ENCODE measurements at regions not wholly inside any gene's neighbourhood (a gene's known extent, or its start where the extent isn't known, plus 50 kb on each side); places are given as distances from the start of the nearest gene placed in this dataset.

DNA sequence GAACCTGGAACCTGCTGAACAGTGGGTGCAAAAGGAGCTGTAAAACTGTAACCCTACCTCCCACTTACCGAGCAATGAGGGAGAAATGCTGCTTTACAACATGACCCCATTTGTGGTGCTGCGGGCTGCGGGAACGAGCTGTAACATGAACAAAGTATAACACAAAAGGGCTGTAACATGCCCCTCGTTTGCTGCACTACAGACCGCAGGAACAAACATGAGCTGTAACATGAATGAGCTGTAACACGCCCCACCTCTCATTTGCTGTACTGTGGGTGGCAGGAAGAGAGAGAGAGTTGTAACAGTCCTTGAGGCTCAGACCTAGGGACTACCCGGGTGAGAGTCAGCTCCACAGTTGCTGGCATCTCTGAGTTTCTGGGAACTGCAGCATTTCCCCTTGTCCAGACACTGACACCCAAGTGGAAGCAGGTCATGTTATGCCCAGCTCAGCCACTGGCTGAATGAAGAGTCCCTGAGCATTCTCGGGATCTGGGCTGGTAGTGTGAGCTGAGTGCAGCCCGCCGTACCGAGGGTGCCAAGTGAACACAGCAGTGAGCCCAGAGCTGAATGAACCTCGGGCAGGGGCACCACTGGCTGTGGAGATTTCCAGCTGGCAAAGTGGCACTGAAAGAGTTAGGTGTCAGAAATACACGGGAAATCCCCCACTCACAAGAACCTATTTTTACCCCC lies 1385.3 kb upstream of the SPRY2 start:
- no peak for FAIRE-seq

DNA sequence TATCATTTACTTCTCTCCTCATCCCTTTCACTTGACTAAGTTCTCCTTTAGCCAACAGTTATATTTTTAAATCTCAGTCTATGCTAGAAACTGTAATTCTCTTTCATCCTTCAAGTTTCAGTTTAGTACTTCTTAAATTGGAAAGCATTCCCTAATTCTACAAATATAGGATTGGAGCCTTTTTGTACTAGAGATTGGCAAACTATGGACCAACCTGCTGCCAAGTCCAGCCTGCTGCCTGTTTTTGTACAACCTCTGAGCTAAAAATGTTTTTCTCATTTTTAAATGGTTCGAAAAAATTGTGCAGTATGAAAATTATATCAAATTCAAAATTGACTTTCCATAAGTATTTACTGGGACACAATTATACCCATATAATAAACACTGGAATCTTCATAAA lies 1381.5 kb upstream of the SPRY2 start:
- no peak for FAIRE-seq

DNA sequence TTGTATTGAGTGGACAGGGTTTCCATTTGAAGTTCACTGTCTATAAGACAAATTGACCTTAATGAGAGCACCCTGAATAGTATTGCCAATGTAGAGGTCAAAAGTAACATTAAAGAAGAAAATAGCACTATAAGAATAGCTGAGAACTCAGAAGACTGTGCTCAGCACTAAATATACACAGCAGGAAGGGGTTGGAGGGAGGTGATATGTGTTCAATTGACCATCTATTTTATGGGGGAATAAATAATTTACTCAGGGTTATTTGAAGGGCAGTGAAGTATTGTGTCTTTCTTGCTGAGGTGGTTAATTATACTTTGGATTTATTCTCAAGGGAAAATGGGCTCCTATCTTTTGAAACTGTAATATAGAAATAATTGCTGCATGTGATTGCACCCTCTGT lies 1380.5 kb upstream of the SPRY2 start:
- no peak for FAIRE-seq

DNA sequence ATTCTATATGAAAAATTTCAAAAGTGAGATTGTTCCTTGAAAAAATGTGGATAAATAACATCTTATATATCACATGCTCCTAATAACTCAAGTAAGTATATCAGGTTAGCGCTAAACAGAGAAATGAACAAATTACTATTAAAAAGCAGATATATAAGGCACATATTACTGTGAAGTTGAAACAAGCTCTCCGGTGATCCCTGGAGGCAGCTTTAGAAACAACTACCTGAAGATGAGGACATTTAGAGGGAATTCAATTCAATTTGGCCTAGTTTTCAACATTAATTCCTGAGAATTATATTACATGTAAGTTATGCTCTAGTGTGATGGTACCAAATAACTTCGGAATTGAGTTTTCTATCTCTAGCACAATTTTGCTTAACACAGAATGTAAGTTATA lies 1373.6 kb upstream of the SPRY2 start:
- no peak for FAIRE-seq

DNA sequence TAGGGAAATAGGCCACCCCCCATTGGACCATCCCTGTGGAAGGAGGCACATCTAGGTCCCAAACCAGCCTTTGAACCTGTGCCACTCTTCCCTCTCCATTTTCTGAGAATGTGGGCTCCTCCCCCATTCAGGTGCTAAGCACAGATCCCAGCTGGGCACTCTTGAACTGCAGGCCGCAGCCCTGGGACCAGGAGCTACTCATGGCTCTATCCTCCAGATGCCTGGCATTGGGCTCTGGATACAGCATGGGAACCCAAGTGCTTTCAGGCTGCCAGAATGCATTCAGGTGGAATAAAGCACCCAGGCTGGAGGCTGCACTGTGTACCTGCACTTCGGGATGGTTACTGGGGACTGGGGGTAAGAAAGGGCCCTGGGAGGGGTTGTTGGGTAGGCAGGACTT lies 1372.3 kb upstream of the SPRY2 start:
- no peak for FAIRE-seq

DNA sequence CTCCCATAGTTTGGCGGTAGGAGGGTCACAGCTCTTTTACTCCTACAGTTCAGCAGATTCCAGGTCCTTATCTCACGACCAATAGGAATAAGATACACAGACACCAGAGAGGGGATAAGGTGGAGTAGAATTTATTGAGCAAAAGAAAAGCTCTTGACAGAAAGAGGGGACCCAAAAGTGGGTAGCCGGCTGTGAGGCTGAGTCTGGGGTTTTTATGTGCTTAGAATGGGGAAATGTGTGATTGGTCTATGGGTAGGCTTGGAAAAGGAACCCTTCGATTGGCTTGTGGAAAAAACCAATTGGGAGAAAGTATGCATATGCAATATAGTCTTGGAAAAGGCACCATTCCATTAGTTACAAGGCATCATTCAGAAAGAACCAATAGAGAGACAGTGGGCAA lies 1356.9 kb upstream of the SPRY2 start:
- no peak for FAIRE-seq

DNA sequence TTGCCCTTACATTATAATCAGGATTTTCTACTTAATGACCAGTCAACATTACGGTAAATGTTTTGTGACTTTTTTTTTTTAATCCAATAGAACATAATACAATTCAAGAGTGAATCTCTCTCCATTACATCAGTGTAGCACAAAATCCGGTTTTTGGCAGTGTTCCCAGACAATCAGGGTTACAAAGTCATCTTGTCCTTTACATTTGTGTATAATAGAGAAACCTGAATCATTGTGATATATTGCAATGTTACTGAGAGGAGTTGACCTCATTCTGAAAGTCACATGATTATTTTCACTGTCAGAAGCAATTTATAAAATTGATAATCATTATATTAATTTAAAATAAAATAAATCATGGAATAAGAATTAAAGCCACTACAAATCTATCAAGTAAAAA lies 1346.0 kb upstream of the SPRY2 start:
- FAIRE-seq: no peak

DNA sequence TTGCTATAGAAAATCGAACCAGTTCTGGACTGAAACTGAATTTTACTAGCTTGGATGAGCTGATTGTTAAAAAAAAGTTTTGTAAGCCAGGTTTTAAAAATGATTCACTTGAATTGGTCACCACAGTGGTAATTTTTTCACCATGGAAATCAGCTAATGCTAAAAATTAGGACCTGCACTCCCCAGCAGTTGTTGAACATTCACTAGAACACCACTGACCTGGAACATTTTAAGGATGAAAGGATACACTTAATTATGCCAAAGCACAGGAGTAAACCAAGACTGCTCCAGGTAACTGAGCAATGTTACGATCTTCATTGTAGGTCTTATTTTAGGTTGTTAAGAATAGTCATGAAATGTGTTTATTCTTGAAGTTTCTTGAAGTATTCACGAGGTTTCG lies 1342.6 kb upstream of the SPRY2 start:
- no peak for FAIRE-seq

DNA sequence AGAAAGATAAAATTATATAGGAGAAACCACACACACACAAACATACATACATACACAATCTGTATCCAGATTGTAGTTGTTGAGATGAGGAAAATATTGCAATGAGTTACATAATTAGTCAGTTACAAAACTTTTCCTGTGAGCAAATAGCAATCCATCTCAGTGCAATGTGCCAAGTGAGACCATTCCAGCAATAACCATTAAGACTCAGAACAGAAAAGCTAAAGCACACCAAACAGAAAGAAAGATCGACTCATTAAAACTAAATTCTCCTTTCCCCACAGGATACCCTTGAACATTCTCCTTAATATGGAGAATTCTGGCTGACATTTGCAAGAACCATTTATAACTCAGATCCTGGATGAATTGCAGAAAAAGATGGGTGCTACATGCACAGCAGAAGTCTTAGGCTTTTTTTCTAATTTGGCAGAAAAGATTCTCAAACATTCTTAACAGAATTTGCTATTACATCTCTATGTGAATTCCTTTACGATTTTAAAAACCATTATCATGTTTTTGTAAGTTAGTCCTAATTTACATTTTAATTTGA lies 1341.2 kb upstream of the SPRY2 start:
- no peak for FAIRE-seq

DNA sequence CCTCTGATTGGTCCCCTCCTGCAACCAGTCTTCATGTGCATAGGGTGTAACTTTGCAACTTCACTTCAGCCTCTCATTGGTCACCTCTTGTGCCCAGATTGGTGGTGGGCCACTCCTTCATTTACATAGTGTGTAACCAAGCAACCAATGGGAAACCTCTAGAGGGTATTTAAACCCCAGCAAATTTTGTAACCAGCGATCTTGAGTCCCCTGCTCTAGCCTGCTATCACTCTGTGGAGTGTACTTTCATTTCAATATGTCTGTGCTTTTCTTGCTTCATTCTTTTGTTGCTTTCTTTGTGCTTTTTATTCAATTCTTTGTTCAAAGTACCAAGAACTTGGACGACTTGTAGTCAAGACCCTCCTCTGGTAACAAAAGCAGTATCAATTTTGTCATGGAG lies 1336.9 kb upstream of the SPRY2 start:
- no peak for FAIRE-seq

DNA sequence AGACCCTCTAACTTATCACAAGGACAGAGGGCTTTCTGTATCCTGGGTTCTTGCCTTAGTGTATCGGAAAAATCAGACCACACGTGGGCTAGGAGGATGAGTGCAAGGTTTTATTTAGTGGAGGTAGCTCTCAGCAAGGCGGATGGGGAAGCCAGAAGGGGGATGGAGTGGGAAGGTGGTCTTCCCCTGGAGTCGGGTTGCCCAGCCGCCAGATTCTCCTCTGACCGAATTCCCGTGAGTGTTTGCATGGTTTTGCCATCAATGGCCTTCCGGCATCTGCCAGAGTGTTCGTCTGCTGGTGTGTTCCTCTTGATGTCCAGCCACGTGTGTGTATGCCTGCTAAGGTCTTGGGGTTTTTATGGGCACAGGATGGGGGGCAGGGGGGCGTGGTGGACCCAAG lies 1335.1 kb upstream of the SPRY2 start:
- FAIRE-seq: no peak

DNA sequence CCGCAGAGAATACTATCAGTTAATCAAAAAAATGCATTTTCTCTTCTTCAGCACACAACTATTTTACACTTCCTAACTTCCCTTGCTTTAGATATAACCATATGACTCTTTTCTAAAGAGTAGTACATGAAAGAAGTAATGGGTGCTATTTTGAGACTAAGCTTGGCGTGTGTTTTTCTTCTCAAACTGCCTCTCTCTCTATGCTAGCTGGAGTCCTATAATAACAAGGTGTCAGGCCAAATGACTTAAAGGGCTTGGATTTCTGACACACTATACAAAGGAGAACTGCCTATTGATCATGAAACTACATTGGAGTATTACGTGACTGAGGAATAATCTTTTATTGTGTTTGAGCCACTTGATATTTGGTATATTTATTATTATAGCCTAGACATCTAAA lies 1330.1 kb upstream of the SPRY2 start:
- no peak for FAIRE-seq

DNA sequence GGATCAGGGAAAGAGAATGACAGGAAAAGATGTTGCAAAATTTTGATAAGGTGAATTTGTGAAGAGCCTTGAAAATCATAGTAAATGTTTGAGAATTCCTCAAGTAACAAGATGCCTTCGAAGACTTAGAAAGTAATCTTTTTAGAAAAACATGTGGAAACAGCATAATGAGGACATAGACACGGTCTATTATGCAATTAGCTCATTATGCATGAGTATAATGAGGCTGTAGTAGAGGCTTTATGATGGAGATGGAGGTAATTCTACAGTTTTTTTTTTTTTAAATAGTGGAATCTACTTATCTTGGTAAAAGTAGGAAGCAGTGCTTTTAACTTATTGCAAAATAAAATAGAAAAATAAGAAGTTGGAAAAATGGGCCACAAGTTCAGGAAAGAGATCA lies 1329.1 kb upstream of the SPRY2 start:
- no peak for FAIRE-seq

DNA sequence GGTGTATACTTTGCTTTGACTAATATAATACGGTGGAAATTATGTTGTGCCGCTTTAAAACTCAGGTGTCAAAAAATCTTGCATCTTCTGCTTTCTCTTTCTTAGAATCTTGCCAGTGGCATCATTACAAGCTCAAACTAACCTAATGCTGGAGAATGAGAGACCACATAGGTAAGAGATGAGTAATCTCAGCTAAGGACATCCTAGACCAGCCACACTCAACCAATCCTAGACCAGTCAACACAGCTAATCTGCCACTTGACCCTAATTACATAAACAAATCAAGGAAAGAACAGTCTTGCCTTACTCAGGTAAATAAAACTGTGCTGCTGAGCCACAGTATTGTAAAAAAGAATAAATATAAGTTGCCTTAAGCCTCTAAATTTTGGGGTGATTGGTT lies 1323.9 kb upstream of the SPRY2 start:
- FAIRE-seq: no peak

DNA sequence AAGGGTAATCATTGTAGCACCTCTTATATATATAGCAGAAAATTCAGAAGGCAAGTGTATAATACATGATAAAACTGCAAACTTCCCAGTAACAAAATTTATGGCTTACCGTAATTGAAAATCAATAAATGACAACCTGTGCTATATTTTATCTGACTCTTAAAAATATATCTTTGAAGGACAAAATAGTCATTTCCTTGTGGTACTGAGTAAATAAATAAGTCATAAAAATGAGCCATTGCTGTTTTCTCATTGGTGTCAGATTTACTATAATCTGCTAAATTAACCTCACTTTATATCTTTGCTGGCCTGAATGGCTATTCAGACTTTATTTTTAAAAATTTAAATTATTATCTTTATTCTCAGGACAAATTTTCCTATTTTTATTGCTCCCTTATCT lies 1319.1 kb upstream of the SPRY2 start:
- FAIRE-seq: no peak

DNA sequence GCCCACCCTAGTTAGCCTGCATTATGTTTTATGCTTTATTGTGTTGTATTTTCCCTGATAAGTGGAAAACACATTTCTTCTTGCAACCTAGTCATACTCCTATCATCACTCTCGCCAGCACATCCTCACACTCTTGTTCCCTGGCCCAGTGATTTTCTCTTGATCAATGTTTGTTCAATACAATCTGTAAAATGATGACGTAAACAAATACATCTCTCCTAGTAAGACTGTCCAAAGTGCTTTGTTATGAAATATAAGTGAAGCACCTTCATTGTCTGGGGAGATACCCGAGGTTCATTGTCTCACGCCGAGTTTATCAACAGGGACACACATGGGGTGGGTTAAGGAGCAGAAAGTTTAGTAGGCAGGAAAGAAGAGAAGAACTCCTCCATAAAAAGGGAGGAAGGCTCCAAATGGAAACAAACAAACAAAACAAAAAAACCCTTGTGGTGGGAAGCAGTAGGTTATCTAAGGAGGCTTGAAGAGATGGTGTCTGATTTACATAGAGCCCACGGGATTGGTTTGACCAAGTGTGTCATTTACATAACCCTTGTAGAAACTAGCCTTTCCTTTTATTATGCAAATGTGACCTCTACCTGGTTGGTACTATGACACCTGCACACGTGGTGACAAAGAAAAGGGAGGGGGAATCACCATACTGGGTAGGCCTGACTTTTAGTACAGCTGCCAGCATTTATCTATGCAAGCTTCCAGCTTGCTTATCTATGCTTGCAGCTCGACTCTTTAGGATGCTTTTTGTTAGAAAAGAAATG lies 1317.9 kb upstream of the SPRY2 start:
- no peak for FAIRE-seq

DNA sequence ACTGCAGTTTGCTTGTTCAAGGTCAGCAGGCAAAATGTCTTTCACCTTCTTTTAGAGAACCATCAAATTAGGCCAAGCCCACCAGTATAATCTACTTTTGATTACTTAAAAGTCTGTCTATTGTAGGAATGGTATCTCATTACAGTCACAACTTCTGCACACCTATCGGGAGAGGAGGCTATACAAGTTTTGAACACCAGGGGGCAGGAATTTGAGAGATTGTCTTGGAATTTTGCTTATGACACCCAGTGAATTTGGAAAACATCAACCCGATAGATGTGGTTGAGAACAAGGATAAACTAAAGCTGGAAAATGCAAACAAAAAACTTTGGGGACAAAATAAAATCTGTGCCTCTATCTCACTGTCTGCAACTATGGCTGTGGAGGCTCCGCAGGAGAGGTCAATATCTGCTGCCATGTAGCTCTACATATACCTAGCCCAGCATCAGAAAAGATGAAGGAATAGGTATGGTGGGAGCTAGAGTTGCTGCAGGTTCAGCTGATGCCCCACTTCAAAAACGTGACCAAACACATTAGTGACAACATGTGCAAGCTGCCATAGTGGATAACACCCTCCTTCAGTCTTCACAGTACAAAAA lies 1299.2 kb upstream of the SPRY2 start:
- FAIRE-seq: no peak

DNA sequence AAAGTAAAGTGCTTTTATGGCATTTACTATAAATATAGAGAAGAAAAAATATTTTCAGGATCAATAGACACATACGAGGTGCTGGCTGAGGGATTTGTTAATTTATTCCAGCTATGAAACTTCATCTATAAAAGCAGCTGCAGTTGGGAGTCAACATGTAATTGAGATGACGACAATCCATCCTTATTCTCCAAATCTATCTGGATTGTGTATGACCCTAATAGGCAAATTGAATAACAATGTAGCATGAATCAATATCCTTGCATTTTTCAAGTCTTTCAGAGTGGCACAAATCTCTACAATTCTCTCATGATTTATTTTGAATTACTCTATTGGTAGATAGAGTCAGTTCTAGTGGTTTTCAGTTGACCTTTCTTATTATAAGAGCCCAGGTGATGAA lies 1296.5 kb upstream of the SPRY2 start:
- FAIRE-seq: no peak

DNA sequence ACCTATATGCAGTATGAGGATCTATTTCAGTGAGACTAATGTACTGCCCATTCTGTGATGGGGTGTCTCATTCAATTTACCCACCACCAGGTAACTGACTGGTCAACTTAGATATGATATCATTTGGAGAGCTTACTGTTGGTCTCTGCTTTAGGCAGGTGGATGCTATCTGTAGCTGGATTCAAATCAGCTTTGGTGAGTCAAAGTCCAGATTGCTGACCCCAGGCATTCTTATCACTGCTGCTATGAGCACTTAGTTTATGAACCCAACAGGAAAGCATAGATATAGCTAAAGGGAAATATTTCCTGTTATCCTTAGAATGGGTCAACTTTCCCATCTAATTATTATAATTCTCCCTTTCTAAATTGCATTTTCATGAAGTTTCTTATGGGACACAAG lies 1295.2 kb upstream of the SPRY2 start:
- FAIRE-seq: no peak

DNA sequence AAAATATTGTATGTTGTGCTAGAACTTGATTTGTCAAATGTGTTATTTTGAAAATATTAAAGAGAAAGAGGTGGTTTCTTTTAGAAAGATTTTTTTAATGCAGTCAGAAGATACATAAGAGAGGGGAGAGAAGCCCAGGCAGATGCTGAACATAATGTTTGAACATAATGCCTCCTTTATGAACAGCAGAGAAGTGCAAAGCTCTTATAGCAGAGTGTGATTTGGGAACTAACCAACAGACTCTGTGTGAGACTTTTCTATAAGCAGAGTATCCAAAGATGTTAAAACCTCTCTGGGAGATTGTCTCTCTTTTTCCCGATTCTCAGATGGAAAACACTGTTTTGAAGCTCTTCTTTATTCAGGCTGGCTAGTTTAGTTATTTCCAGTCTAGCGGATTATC lies 1274.1 kb upstream of the SPRY2 start:
- no peak for FAIRE-seq

DNA sequence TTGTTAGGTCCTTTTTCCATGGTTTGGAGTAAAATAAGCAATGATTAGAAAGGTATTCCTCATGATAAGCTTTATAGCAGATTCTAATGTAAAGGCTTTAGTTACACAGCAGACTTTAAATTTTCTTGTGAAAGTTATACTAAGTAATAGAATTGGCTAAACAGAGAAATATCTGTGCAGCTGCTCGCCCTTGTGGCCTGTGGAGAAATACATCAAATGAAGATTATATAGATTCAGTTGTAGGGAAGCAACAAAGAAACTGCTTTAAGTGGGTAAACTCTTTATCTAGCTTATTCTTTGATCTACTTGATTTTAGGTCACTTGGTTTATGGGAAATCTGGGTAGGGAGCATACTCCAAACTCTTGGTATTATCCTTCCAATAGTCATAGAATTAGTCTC lies 1269.7 kb upstream of the SPRY2 start:
- FAIRE-seq: no peak

DNA sequence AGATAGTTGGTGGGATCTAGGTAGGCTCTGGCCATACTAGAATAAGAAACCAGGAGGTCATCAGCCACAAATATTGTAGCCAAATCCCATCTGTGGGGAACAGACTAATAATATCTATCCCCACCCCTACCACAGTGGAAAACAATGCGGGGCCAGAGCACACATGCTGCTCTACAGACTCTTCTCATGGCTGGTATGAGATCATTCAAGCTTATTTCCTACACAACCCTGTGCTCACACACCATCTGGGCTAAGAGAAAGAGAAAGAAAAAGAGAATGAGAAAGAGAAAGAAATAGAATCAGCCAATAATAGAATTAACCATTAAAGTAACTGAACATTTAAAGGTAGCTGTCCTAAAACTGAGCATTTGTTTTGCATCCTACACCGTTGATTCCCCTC lies 1268.4 kb upstream of the SPRY2 start:
- no peak for FAIRE-seq

DNA sequence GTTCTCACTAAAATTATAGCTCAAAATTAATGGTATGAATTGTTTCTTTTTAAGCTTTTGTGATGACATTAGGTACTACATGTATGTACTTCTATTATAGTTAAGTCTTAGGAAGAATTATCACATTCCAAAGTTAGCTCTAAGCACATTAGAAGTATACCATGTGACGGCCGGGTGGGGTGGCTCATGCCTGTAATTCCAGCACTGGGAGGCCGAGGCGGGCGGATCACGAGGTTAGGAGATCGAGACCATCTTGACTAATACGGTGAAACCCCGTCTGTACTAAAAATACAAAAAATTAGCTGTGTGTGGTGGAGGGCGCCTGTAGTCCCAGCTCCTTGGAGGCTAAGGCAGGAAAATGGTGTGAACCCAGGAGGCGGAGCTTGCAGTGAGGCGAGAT lies 1265.1 kb upstream of the SPRY2 start:
- no peak for FAIRE-seq

DNA sequence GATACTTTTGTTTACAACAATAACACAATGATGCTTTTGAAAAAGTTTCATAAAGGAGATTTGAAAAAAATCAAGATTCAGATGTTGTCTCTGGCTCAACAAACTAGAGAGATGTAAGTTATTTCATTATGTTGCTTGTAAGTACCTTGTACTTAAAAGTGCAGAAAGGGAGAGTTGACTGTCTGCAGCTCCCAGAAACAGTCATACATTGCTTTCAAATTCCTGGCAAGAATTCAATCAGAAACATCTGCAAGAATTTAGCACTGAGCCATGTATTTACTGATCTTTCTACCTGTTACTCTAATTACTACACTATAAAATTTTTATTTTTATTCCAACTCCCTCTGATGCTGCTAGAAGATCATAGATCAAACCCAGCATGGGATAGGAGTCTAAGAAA lies 1261.3 kb upstream of the SPRY2 start:
- FAIRE-seq: no peak
